ENCODE measurements at regions not wholly inside any gene's neighbourhood (a gene's known extent, or its start where the extent isn't known, plus 50 kb on each side); places are given as distances from the start of the nearest gene placed in this dataset.

DNA sequence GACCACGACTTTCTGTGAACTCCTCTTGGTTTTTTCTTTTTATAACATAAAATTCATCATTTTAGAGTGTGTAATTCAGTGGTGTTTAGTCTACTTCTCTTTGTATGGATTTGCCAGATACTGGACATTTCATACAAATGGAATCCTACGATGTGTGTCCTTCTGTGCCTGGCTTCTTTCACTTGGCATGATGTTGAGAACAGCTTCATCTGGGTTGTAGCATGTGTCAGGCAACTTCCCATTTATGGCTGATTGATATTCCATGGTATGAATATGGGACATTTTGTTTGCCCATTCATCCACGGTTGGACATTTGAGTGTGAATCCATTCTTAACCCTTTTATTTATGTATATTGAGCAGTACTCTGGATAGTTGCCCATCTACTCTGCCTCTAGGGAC is 82.7 kb upstream of the KLF13 start:
- POLR2A ChIA-PET: interaction anchor here (1.3 kb wide), 1 partner anchor 29 kb away, joined by 4 read pairs; no protein-coding TSS in a partner anchor

DNA sequence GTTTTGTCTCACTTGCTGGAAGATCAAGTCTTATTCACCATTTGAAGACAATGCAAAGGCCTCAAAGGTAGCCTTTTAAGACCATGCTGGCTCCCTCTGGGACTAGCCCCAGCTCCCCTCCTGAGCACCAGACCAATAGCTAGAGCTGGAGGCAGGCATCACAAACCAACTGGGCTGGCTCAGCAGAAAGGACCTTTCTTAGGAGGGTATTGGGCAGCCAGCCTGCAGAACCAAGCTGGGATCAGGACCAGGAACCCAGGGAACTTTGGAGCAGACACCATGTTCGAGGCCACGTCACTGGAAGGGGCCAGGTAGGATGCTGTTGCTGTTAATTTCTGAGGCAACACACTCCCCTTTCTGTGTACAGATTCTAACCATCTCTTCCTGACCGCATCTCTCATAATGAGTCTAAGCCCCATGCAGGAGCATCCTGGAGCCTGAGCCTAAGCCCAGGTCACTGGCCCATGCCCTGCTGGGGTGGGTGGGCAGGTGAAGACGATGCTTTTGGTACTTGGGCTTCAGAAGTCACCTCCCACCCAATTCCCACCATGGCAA is 81.4 kb upstream of the KLF13 start:
- POLR2A ChIA-PET: interaction anchor here (0.7 to 1.3 kb wide), 3 partner anchors 22 to 63 kb away, joined by 3 to 4 read pairs (median 3); no protein-coding TSS in a partner anchor
- Mint-ChIP-seq H3K4me1 (peaks cover 24% of the 10 kb centered on the region), H3K9me3 (no peaks in the 10 kb centered on the region), H3K27ac (no peak overlapping the region), H3K4me3 (no peak overlapping the region), H3K36me3 (ENCODE audit: low read depth) (no peaks in the 10 kb centered on the region), H3K27me3 (peaks cover 4% of the 10 kb centered on the region)
- DNase-seq: no peak
- CTCF ChIA-PET: no interaction called here

More for the DNA sequence above, 82.7 kb upstream of the KLF13 start:
- no peak overlapping the region for H3K4me3 Mint-ChIP-seq
- H3K27me3 Mint-ChIP-seq: peaks cover 3% of the 10 kb centered on the region
- H3K36me3 Mint-ChIP-seq (ENCODE audit: low read depth): no peaks in the 10 kb centered on the region
- H3K4me1 Mint-ChIP-seq: peaks cover 29% of the 10 kb centered on the region
- DNase-seq: no peak
- H3K27ac Mint-ChIP-seq: no peak overlapping the region
- CTCF ChIA-PET: no interaction called here
- H3K9me3 Mint-ChIP-seq: no peaks in the 10 kb centered on the region

DNA sequence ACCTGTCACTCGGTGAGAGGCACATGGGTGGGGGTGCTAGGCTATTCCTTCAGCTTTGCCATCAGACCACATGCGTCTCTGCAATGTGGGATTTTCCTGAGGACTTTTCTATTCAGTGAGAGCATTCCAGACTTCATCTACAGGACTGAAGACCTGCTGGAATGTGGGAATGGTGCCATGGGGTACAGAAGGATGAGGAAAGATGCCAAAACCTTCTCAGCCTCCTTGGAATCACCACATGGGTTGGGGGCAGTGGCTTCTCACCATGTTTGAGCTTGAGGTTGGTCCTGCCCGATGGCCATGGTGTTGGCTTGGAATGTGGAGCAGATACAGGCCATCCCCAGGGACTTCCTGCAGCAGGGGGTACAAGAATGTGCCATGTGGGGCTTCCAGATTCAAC is 80.9 kb upstream of the KLF13 start:
- POLR2A ChIA-PET: no interaction called here
- no peaks in the 10 kb centered on the region for H3K36me3 Mint-ChIP-seq (ENCODE audit: low read depth)
- no peak for DNase-seq
- H3K4me1 Mint-ChIP-seq: peaks cover 22% of the 10 kb centered on the region
- H3K9me3 Mint-ChIP-seq: no peaks in the 10 kb centered on the region
- CTCF ChIA-PET: no interaction called here
- H3K27me3 Mint-ChIP-seq: peaks cover 4% of the 10 kb centered on the region
- H3K4me3 Mint-ChIP-seq: no peak overlapping the region
- H3K27ac Mint-ChIP-seq: no peak overlapping the region

DNA sequence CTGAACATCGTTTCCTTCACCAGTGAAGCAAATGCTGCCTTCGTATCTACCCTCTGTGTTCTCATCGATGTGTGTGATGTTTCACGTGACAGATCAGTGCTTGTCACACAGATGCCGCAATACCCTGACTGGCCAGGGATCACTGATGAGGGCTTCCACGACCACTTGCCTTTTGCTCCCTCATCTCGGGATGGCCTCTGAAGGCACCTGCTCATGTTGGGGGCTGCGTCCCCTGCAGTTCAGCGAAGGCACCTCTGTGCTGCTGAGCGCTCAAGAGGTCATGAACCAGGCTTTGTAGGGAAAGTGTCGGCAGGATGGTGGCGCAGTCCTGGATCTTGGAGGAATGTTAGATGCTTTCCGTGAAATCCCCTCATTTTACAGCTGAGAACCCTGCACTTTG is 79.2 kb upstream of the KLF13 start:
- no peaks in the 10 kb centered on the region for H3K9me3 Mint-ChIP-seq
- ChIA-PET POLR2A (no interaction called here), CTCF (no interaction called here)
- no peak for DNase-seq
- peaks cover 13% of the 10 kb centered on the region for H3K27me3 Mint-ChIP-seq
- H3K4me3 Mint-ChIP-seq: no peak overlapping the region
- H3K4me1 Mint-ChIP-seq: peaks cover 8% of the 10 kb centered on the region
- H3K36me3 Mint-ChIP-seq (ENCODE audit: low read depth): no peaks in the 10 kb centered on the region
- H3K27ac Mint-ChIP-seq: no peak overlapping the region

DNA sequence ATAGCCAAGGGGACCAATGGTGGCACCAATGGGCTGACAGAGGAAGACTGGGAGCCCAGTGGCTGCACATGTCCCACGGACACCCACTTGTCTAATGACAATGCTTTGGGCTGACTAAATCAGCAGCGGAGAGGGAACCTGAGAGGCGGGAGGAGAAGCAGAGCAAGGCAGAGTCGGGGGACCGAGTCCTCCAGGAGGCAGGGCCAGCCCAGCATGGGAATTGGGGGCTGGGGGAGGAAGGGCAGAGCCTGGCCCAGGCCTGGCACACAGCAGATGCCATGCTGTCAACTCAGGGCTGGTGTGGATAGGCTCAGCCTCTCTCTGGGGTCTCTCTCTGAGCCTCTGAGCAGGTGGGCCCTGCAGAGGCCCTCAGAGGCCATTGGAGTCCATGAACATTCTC is 78.4 kb upstream of the KLF13 start:
- Mint-ChIP-seq H3K36me3 (ENCODE audit: low read depth) (no peaks in the 10 kb centered on the region), H3K4me1 (peaks cover 8% of the 10 kb centered on the region), H3K9me3 (no peaks in the 10 kb centered on the region), H3K4me3 (no peak overlapping the region), H3K27me3 (peaks cover 17% of the 10 kb centered on the region), H3K27ac (no peak overlapping the region)
- ChIA-PET CTCF (no interaction called here), POLR2A (no interaction called here)
- DNase-seq: no peak

DNA sequence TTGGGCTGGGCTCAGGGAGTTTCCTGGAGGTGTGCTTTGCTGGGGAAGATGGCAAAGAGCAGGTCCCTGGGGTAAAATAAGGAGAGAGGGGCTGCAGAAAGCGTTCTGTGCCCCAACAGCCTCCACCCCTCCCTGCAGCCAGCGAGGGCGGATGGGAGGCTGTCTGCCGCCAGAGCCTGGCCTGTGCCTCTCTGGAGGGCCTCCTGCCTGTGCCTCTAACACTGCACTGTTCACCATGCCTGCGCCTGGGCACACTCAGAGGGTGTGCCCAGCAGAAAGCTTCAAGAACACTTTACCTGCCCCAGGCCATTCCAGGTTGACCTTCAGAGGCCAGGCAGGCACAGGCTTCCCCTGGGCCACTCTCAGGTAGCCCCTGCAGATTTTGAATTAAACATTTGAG is 77.7 kb upstream of the KLF13 start:
- Mint-ChIP-seq H3K27ac (no peak overlapping the region), H3K9me3 (no peaks in the 10 kb centered on the region), H3K36me3 (ENCODE audit: low read depth) (no peaks in the 10 kb centered on the region), H3K4me3 (no peak overlapping the region), H3K4me1 (peaks cover 8% of the 10 kb centered on the region), H3K27me3 (peaks cover 17% of the 10 kb centered on the region)
- CTCF ChIA-PET: no interaction called here
- no peak for DNase-seq
- POLR2A ChIA-PET: no interaction called here

DNA sequence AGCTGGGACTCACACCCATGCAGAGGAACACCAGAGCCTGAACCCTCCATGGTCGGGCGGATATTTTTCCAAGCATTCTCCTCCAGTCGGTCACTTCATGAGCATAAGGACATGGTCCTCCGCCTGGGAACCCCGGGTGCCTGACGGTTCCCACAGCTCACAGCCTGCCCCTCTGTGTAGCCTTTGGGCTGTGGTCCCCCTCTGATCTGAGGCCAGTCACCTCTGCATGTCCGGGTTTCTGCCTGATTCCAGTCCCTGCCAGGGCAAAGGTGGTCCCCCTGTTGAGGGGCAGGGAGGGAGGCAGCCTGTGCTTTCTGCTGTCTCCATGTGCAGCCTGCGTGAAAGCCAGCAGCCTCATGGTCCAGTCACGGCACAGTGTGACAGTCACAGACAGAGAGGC is 76.6 kb upstream of the KLF13 start:
- ChIA-PET CTCF (no interaction called here), POLR2A (no interaction called here)
- Mint-ChIP-seq H3K27me3 (peaks cover 17% of the 10 kb centered on the region), H3K36me3 (ENCODE audit: low read depth) (no peaks in the 10 kb centered on the region), H3K9me3 (no peaks in the 10 kb centered on the region), H3K4me1 (peaks cover 9% of the 10 kb centered on the region), H3K27ac (no peak overlapping the region), H3K4me3 (no peak overlapping the region)
- no peak for DNase-seq

DNA sequence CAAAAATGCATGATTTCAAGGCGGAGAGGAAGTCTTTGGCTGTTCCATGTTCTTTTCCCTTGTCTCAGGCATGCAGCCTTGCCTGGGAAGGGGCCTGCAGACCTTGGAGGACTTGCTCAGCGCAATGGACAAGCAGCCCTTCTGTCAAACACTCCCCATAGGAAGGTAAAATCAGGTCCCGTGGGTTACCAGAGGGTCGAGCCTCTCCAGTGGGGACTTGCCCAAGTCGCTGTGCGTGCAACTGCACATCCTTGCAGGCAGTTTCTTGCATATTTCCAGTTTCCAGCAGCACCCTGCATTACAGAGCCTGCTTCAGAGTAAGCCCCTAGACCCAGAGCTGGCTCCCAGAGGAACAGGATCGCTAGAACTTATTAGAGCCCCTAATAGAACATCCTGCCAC is 75.5 kb upstream of the KLF13 start:
- no peak overlapping the region for H3K4me3 Mint-ChIP-seq
- no peaks in the 10 kb centered on the region for H3K9me3 Mint-ChIP-seq
- peaks cover 17% of the 10 kb centered on the region for H3K27me3 Mint-ChIP-seq
- no peak overlapping the region for H3K27ac Mint-ChIP-seq
- H3K36me3 Mint-ChIP-seq (ENCODE audit: low read depth): no peaks in the 10 kb centered on the region
- ChIA-PET CTCF (interaction anchor here (1.2 kb wide), 1 partner anchor 43 kb away, joined by 3 read pairs; no protein-coding TSS in a partner anchor), POLR2A (no interaction called here)
- DNase-seq: no peak
- H3K4me1 Mint-ChIP-seq: peaks cover 9% of the 10 kb centered on the region

DNA sequence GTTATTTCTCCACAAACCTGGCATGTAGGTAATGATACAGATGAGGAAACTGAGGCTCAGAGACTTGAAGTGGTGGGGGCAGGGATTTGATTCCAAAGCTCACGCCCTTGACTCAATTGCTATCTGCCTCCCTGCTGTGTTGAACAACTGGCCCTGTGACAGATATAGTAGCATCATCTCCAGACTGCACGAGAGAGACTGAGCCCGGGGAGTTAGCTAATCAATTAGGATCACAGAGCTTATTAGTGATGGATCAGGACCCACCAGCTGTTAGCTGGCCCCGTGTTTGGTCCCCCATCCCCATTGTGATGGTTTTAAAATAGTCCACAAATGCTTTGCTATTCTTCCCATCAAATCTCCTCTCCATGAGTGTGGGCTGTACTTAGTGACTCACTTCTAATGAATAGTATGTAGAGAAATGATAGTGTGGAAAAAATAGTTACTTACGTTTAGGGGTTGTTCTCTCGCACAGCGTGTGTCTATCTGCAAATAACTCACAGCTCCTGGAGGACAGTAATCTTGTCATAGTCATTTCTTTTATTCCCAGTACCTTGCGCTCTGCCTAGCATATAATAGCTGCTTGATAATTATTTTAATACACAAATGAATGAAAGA is 74.4 kb upstream of the KLF13 start:
- H3K9me3 Mint-ChIP-seq: no peaks in the 10 kb centered on the region
- ChIA-PET CTCF (interaction anchor here (1.1 to 1.2 kb wide), 2 partner anchors 10 to 45 kb away, joined by 3 read pairs; no protein-coding TSS in a partner anchor), POLR2A (interaction anchor here (0.8 to 2.6 kb wide), 3 partner anchors 9 to 12 kb away, joined by 3 to 11 read pairs (median 5); no protein-coding TSS in a partner anchor)
- peaks cover 20% of the 10 kb centered on the region for H3K4me1 Mint-ChIP-seq
- H3K27ac Mint-ChIP-seq: no peak overlapping the region
- no peaks in the 10 kb centered on the region for H3K36me3 Mint-ChIP-seq (ENCODE audit: low read depth)
- H3K4me3 Mint-ChIP-seq: no peak overlapping the region
- H3K27me3 Mint-ChIP-seq: peaks cover 17% of the 10 kb centered on the region
- DNase-seq: no peak

DNA sequence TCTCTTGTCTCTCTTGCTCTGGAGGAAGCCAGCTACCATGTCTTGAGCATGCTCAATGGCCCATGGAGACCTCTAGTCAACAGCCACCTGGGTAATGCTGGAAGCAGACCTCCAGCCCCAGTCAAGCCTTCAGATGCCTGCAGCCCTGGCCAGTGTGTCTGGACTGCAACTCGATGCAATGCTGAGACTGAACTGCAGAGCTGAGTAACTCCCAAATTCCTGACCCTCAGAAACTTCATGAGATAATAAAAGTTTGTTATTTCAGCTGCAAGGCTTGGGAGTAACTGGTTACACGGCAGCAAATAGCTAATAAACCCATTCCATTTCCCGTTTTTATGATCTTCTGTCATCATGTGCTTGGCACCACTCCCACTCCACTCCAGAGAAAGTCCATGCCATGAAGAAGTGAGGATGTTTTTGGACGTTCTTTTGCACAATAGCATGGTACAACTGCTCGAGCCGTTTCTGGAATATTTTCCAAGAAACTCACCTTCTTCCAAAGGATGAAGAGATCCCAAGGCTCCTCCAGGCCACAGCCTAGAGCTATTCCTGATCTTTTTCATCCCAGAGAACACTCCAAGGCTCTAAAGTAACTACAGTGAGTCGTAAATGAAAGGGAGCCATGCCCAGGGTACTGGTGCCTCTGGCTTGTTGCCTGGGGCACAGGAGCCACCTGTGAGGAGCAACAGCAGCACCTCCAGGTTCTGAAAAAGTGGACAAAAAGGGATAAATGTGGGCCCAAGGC is 72.0 kb upstream of the KLF13 start:
- ChIA-PET CTCF (interaction anchor here (0.6 to 1.2 kb wide), 2 partner anchors 54 to 73 kb away, joined by 3 read pairs; no protein-coding TSS in a partner anchor), POLR2A (interaction anchor here (0.7 to 2.6 kb wide), 3 partner anchors 10 to 14 kb away, joined by 3 to 11 read pairs (median 3); no protein-coding TSS in a partner anchor)
- Mint-ChIP-seq H3K36me3 (ENCODE audit: low read depth) (no peaks in the 10 kb centered on the region), H3K27me3 (peaks cover 14% of the 10 kb centered on the region), H3K4me3 (no peak overlapping the region), H3K4me1 (peaks cover 34% of the 10 kb centered on the region), H3K27ac (no peak overlapping the region), H3K9me3 (no peaks in the 10 kb centered on the region)
- no peak for DNase-seq

DNA sequence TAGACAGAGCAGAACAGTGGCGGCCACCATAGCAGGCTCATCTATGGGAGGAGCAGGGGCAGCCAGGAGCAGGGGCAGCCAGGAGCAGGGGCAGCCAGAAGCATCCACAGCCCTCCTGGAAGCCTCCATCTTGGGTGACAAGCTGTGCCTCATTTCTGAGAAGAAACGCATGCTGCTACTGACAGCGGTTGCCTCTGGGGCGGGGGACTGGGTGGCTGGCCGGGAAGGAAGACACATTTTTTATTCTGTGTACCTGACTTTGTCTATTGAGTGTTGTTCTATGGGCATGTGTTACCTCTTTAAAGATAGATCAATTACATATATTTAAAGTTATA is 71.5 kb upstream of the KLF13 start:
- ChIA-PET POLR2A (interaction anchor here (0.7 to 2.6 kb wide), 3 partner anchors 9 to 14 kb away, joined by 3 to 11 read pairs (median 3); no protein-coding TSS in a partner anchor), CTCF (interaction anchor here (0.9 to 1.9 kb wide), 2 partner anchors 16 to 40 kb away, joined by 3 to 4 read pairs; no protein-coding TSS in a partner anchor)
- Mint-ChIP-seq H3K36me3 (ENCODE audit: low read depth) (no peaks in the 10 kb centered on the region), H3K4me1 (peaks cover 34% of the 10 kb centered on the region), H3K27me3 (peaks cover 13% of the 10 kb centered on the region), H3K27ac (no peak overlapping the region), H3K9me3 (no peaks in the 10 kb centered on the region), H3K4me3 (no peak overlapping the region)
- no peak for DNase-seq

DNA sequence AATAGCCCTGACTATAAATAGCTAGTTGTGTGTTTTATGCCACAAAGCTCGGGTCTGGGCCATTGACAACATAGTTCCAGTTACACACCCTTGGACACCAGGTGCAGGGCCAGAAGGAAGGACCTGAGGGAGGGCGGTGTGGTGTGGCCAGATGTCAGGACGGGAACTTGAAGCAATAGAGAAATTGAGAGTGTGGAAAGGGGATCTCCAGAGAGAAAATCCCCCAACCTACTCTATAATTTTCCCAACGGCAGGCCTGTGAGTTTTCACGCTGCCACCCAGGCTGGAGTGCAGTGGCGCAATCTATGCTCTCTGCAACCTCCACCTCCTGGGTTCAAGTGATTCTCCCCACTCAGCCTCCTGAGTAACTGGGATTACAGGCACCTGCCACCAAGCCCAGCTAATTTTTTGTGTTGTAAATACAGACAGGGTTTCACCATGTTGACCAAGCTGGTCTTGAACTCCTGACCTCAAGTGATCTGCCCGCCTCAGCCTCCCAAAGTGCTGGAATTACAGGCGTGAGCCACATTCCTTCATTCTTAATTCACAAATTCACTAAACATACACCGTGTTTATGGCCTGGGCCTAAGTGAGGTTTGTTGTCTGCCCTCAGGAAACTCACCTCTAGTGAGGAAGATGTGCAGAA is 70.8 kb upstream of the KLF13 start:
- Mint-ChIP-seq H3K36me3 (ENCODE audit: low read depth) (no peaks in the 10 kb centered on the region), H3K27me3 (peaks cover 13% of the 10 kb centered on the region), H3K4me1 (peaks cover 34% of the 10 kb centered on the region), H3K9me3 (no peaks in the 10 kb centered on the region), H3K4me3 (no peak overlapping the region), H3K27ac (no peak overlapping the region)
- no peak for DNase-seq
- ChIA-PET CTCF (interaction anchor here (0.9 to 1.9 kb wide), 2 partner anchors 17 to 41 kb away, joined by 3 to 4 read pairs; no protein-coding TSS in a partner anchor), POLR2A (interaction anchor here (0.7 to 1.2 kb wide), 3 partner anchors 13 to 41 kb away, joined by 3 read pairs; no protein-coding TSS in a partner anchor)

Data from activated CD4-positive, alpha-beta memory T cell treated with anti-CD3 and anti-CD28 coated beads, Interleukin-2, amount 10 ng/mL, durations not matched to agents 7 days and 5 days (primary cell).